GM21717 (cell line): ENCODE measurements at regions not wholly inside any gene's neighbourhood (a gene's known extent, or its start where the extent isn't known, plus 50 kb on each side); places are given as distances from the start of the nearest gene placed in this dataset.

ENCODE experiments used
- ATAC-seq: cut with Tn5 transposase; IDR thresholded peaks from one replicate; pipeline ENCODE4 v1.9.1; 2021; ENCODE audit warnings: mild to moderate bottlenecking, moderate library complexity; ENCODE audit not compliant: unreplicated experiment

GRCh38 chr14:53328841-53329240, 175.7 kb upstream of the DDHD1 start:
- ATAC-seq, result no peak

GRCh38 chr14:53327716-53328115, 174.6 kb upstream of the DDHD1 start:
- no peak for ATAC-seq

GRCh38 chr14:53325176-53325806, 172.2 kb upstream of the DDHD1 start:
- no peak for ATAC-seq

GRCh38 chr14:53316504-53316903, 163.4 kb upstream of the DDHD1 start:
- ATAC-seq, result no peak

- ATAC-seq, result no peak
These were observed 157.3 kb upstream of the DDHD1 start for GRCh38 chr14:53310412-53310811.

GRCh38 chr14:53306911-53307310, 153.8 kb upstream of the DDHD1 start:
- ATAC-seq, result no peak

GRCh38 chr14:53306267-53306721, 153.2 kb upstream of the DDHD1 start:
- ATAC-seq, result no peak

GRCh38 chr14:53304726-53305381, 151.7 kb upstream of the DDHD1 start:
- no peak for ATAC-seq

- ATAC-seq, result no peak
These were observed 143.0 kb upstream of the DDHD1 start for GRCh38 chr14:53295985-53296582.

- no peak for ATAC-seq
These were observed 142.2 kb upstream of the DDHD1 start for GRCh38 chr14:53295372-53295771.

GRCh38 chr14:53286301-53286700, 133.2 kb upstream of the DDHD1 start:
- no peak for ATAC-seq

GRCh38 chr14:53285821-53286220, 132.7 kb upstream of the DDHD1 start:
- ATAC-seq, result no peak

GRCh38 chr14:53285064-53285463, 131.9 kb upstream of the DDHD1 start:
- ATAC-seq, result no peak

GRCh38 chr14:53278602-53279506, 125.7 kb upstream of the DDHD1 start:
- ATAC-seq, result no peak

GRCh38 chr14:53273671-53274072, 120.5 kb upstream of the DDHD1 start:
- ATAC-seq, result no peak

- ATAC-seq, result no peak
These were observed 111.9 kb upstream of the DDHD1 start for GRCh38 chr14:53265025-53265424.

GRCh38 chr14:53260928-53261327, 107.8 kb upstream of the DDHD1 start:
- no peak for ATAC-seq

GRCh38 chr14:53260286-53260685, 107.2 kb upstream of the DDHD1 start:
- no peak for ATAC-seq

GRCh38 chr14:53252141-53252540, 99.0 kb upstream of the DDHD1 start:
- ATAC-seq, result no peak

- no peak for ATAC-seq
These were observed 95.9 kb upstream of the DDHD1 start for GRCh38 chr14:53249059-53249458.
